ENCODE measurements at regions not wholly inside any gene's neighbourhood (a gene's known extent, or its start where the extent isn't known, plus 50 kb on each side); places are given as distances from the start of the nearest gene placed in this dataset.

- Histone ChIP-seq H3K27me3 (ENCODE audit: insufficient read depth) (peaks cover 31% of the 10 kb centered on the region; the same call in 1 of the 2 replicates), H3K9ac (no peak overlapping the region), H3K27ac (ENCODE audit: low read depth in 2 of 2, low read length in 1 of 2) (no peak overlapping the region), H4K20me1 (ENCODE audit: insufficient read depth) (no peaks in the 10 kb centered on the region), H3F3A (replicated peaks; ENCODE audit: insufficient read depth) (no peaks in the 10 kb centered on the region), H3K4me2 (no peak overlapping the region), H3K4me1 (ENCODE audit: control insufficient read depth in 1 of 2, insufficient read depth in 2 of 2, low read depth in 1 of 2, low read length in 1 of 2) (no peaks in the 10 kb centered on the region), H3K36me3 (replicated peaks in 1 of 2; ENCODE audit: control insufficient read depth in 1 of 2, insufficient read depth in 2 of 2, low read length in 1 of 2) (no peaks in the 10 kb centered on the region), H3K9me3 (no peaks in the 10 kb centered on the region), H2AFZ (ENCODE audit: low read depth) (no peak overlapping the region), H3K4me3 (ENCODE audit: low read depth in 2 of 2, low read length in 1 of 2) (no peak overlapping the region), H3K9me2 (no peaks in the 10 kb centered on the region), H3K79me2 (ENCODE audit: insufficient read depth) (no peaks in the 10 kb centered on the region)
- TF ChIP-seq, protein P1, sequence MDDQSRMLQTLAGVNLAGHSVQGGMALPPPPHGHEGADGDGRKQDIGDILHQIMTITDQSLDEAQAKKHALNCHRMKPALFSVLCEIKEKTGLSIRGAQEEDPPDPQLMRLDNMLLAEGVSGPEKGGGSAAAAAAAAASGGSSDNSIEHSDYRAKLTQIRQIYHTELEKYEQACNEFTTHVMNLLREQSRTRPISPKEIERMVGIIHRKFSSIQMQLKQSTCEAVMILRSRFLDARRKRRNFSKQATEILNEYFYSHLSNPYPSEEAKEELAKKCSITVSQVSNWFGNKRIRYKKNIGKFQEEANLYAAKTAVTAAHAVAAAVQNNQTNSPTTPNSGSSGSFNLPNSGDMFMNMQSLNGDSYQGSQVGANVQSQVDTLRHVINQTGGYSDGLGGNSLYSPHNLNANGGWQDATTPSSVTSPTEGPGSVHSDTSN (IDR thresholded peaks at IDR 0.05), result no peak
- WGBS (ENCODE audit: low lambda C conversion rate), result 7% methylated on average over 9 of the region's 10 CpGs
- CTCF ChIA-PET, result interaction anchor here (1.4 kb wide), 1 partner anchor 16 kb away, joined by 4 read pairs; no protein-coding TSS in a partner anchor
- DNase-seq, result no peak
- POLR2A ChIA-PET, result no interaction called here
Measured at GRCh38 chr6:1086446-1087153, 225.3 kb upstream of the FOXQ1 start.

DNA sequence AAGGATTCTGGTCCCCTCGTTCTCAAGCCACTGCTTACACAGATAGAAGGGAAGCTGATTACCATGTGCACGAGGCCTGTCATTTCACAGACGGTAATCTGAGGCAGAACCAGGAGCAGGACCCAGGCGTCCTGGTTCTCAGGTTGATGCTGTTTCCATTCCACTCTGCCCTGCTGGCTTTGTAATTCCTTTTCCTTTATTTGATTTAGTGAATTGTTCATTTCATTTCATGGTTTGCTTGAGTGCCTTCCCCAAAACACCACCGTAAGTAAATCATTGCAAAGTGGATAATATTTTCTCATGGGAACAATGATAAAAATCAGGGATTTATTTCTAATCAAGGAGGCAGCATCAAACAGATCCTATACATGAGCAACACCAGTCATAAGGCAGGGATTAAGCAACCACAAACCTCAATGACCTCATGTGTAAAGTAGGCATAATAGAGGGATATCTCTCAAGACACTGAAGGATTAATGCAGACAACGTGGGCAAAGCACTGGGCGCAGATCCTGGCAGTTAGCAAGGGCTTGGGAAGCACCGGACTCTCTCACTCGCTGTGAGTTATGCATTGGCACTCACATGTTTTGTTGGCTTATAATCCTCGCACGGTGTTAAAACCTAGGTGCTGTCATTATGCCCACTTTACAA, 229.5 kb upstream of the FOXQ1 start:
- H3F3A ChIP-seq (replicated peaks; ENCODE audit: insufficient read depth), result no peaks in the 10 kb centered on the region
- no peaks in the 10 kb centered on the region for H3K36me3 ChIP-seq (replicated peaks in 1 of 2; ENCODE audit: control insufficient read depth in 1 of 2, insufficient read depth in 2 of 2, low read length in 1 of 2)
- no peaks in the 10 kb centered on the region for H3K9me3 ChIP-seq
- H3K27ac ChIP-seq (ENCODE audit: low read depth in 2 of 2, low read length in 1 of 2), result no peak overlapping the region
- WGBS (ENCODE audit: low lambda C conversion rate), result 6% methylated on average over 10 of the region's 11 CpGs
- no peak overlapping the region for H2AFZ ChIP-seq (ENCODE audit: low read depth)
- H3K4me1 ChIP-seq (ENCODE audit: control insufficient read depth in 1 of 2, insufficient read depth in 2 of 2, low read depth in 1 of 2, low read length in 1 of 2), result no peaks in the 10 kb centered on the region
- H3K9ac ChIP-seq, result no peak overlapping the region
- no peak overlapping the region for H3K4me2 ChIP-seq
- H3K4me3 ChIP-seq (ENCODE audit: low read depth in 2 of 2, low read length in 1 of 2), result no peak overlapping the region
- ChIA-PET CTCF (no interaction called here), POLR2A (no interaction called here)
- no peaks in the 10 kb centered on the region for H3K79me2 ChIP-seq (ENCODE audit: insufficient read depth)
- no peak for DNase-seq
- H3K9me2 ChIP-seq, result no peaks in the 10 kb centered on the region
- no peaks in the 10 kb centered on the region for H4K20me1 ChIP-seq (ENCODE audit: insufficient read depth)
- TF ChIP-seq, protein P2, sequence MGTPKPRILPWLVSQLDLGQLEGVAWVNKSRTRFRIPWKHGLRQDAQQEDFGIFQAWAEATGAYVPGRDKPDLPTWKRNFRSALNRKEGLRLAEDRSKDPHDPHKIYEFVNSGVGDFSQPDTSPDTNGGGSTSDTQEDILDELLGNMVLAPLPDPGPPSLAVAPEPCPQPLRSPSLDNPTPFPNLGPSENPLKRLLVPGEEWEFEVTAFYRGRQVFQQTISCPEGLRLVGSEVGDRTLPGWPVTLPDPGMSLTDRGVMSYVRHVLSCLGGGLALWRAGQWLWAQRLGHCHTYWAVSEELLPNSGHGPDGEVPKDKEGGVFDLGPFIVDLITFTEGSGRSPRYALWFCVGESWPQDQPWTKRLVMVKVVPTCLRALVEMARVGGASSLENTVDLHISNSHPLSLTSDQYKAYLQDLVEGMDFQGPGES (IDR thresholded peaks at IDR 0.05; ENCODE audit: low read depth, low read length), result no peak
- TF ChIP-seq TAF1 (IDR thresholded peaks at IDR 0.05; ENCODE audit: borderline replicate concordance, low read depth, low read length) (no peak), EZH2phosphoT487 (IDR thresholded peaks at IDR 0.05; ENCODE audit: borderline replicate concordance, low read depth) (no peak), ELF1 (IDR thresholded peaks at IDR 0.05) (no peak), MEF2A (IDR thresholded peaks at IDR 0.05; ENCODE audit: borderline replicate concordance, low read depth) (no peak), EP300 (IDR thresholded peaks at IDR 0.05; ENCODE audit: borderline replicate concordance in 1 of 2, low read depth in 1 of 2, low read length in 1 of 2) (no peak), TCF12 (IDR thresholded peaks at IDR 0.05) (no peak), TEAD4 (IDR thresholded peaks at IDR 0.05; ENCODE audit: borderline replicate concordance, insufficient read depth) (no peak), YY1 (IDR thresholded peaks at IDR 0.05; ENCODE audit: low read depth) (no peak)
- TF ChIP-seq, protein P3, sequence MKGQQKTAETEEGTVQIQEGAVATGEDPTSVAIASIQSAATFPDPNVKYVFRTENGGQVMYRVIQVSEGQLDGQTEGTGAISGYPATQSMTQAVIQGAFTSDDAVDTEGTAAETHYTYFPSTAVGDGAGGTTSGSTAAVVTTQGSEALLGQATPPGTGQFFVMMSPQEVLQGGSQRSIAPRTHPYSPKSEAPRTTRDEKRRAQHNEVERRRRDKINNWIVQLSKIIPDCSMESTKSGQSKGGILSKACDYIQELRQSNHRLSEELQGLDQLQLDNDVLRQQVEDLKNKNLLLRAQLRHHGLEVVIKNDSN (IDR thresholded peaks at IDR 0.05; ENCODE audit: borderline replicate concordance, low read depth), result no peak
- TF ChIP-seq, protein P4, sequence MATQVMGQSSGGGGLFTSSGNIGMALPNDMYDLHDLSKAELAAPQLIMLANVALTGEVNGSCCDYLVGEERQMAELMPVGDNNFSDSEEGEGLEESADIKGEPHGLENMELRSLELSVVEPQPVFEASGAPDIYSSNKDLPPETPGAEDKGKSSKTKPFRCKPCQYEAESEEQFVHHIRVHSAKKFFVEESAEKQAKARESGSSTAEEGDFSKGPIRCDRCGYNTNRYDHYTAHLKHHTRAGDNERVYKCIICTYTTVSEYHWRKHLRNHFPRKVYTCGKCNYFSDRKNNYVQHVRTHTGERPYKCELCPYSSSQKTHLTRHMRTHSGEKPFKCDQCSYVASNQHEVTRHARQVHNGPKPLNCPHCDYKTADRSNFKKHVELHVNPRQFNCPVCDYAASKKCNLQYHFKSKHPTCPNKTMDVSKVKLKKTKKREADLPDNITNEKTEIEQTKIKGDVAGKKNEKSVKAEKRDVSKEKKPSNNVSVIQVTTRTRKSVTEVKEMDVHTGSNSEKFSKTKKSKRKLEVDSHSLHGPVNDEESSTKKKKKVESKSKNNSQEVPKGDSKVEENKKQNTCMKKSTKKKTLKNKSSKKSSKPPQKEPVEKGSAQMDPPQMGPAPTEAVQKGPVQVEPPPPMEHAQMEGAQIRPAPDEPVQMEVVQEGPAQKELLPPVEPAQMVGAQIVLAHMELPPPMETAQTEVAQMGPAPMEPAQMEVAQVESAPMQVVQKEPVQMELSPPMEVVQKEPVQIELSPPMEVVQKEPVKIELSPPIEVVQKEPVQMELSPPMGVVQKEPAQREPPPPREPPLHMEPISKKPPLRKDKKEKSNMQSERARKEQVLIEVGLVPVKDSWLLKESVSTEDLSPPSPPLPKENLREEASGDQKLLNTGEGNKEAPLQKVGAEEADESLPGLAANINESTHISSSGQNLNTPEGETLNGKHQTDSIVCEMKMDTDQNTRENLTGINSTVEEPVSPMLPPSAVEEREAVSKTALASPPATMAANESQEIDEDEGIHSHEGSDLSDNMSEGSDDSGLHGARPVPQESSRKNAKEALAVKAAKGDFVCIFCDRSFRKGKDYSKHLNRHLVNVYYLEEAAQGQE (IDR thresholded peaks at IDR 0.05; ENCODE audit: low read depth, low read length), result no peak
- peaks cover 69% of the 10 kb centered on the region; the same call in 1 of the 2 replicates for H3K27me3 ChIP-seq (ENCODE audit: insufficient read depth)

Data from SK-N-SH (cell line).